SK-N-SH (cell line): ENCODE measurements at regions not wholly inside any gene's neighbourhood (a gene's known extent, or its start where the extent isn't known, plus 50 kb on each side); places are given as distances from the start of the nearest gene placed in this dataset.

Experiments
- CTCF ChIA-PET: fragments of 300-600, 350-600 bp; formaldehyde crosslinking; extraction: SDS; loops from one replicate; lab custom pipeline; 2021; lab: Yijun Ruan, JAX
- POLR2A ChIA-PET: fragments of 350-600 bp; sonication (Branson Sonifier 250); formaldehyde crosslinking; extraction: SDS; loops from one replicate; lab custom pipeline; 2020; ENCODE audit warnings: antibody characterized with exemption, inconsistent platforms; lab: Yijun Ruan, JAX
- DNase-seq: peaks from one replicate; pipeline ENCODE4 v3.0.0; 2012
- H2AFZ ChIP-seq: fragments of 200-600 bp; sonication (generic); 2 replicates; pipeline ENCODE4 v1.8.1; 2016; ENCODE audit warnings: antibody characterized with exemption, mild to moderate bottlenecking, low read depth
- H3F3A ChIP-seq: fragments of 200-600 bp; sonication (generic); replicated peaks from 2 replicates; pipeline ENCODE3; 2016; ENCODE audit warnings: antibody characterized with exemption, mild to moderate bottlenecking; ENCODE audit not compliant: insufficient read depth
- H3K27ac ChIP-seq, 2 experiments: fragments of 200-500 bp in 1 of 2; fragments of 200-600 bp in 1 of 2; sonication (Bioruptor generic) in 1 of 2; sonication (generic), shearing (Covaris generic) in 1 of 2; 2 replicates each; pipeline versions ENCODE4 v1.5.1 to v1.6.1; 2014 to 2016; ENCODE audit warnings: low read depth in 2 of 2, inconsistent platforms in 1 of 2, low read length in 1 of 2, mild to moderate bottlenecking in 1 of 2, mixed read lengths in 1 of 2
- H3K27me3 ChIP-seq: fragments of 200-600 bp; sonication (generic), shearing (Covaris generic); 2 replicates; pipeline ENCODE4 v1.6.1; 2016; ENCODE audit warnings: mixed run types; ENCODE audit not compliant: insufficient read depth
- H3K36me3 ChIP-seq, 2 experiments: fragments of 200-500 bp in 1 of 2; fragments of 200-600 bp in 1 of 2; sonication (Bioruptor generic) in 1 of 2; sonication (generic) in 1 of 2; replicated peaks in 1 of 2; 2 replicates each; pipeline versions ENCODE3 to v1.5.1; 2014 to 2016; ENCODE audit warnings: low read length in 1 of 2, mild to moderate bottlenecking in 1 of 2; ENCODE audit not compliant: insufficient read depth in 2 of 2, control insufficient read depth in 1 of 2
- H3K4me1 ChIP-seq, 2 experiments: fragments of 200-500 bp in 1 of 2; fragments of 200-600 bp in 1 of 2; sonication (Bioruptor generic) in 1 of 2; sonication (generic), shearing (Covaris generic) in 1 of 2; 2 replicates each; pipeline versions ENCODE4 v1.5.1 to v1.6.1; 2014 to 2016; ENCODE audit warnings: low read depth in 1 of 2, low read length in 1 of 2, mixed run types in 1 of 2; ENCODE audit not compliant: insufficient read depth in 2 of 2, control insufficient read depth in 1 of 2
- H3K4me2 ChIP-seq: fragments of 200-600 bp; sonication (generic), shearing (Covaris generic); 2 replicates; pipeline ENCODE4 v1.6.1; 2017; ENCODE audit warnings: mixed run types
- H3K4me3 ChIP-seq, 2 experiments: fragments of 200-500 bp in 1 of 2; fragments of 200-600 bp in 1 of 2; sonication (Bioruptor generic) in 1 of 2; sonication (generic), shearing (Covaris generic) in 1 of 2; 2 replicates each; pipeline versions ENCODE4 v1.5.1 to v1.8.1; 2014 to 2016; ENCODE audit warnings: low read depth in 2 of 2, inconsistent platforms in 1 of 2, low read length in 1 of 2, mild to moderate bottlenecking in 1 of 2, mixed read lengths in 1 of 2, moderate library complexity in 1 of 2
- H3K79me2 ChIP-seq: fragments of 200-600 bp; sonication (generic); 2 replicates; pipeline ENCODE4 v1.8.1; 2017; ENCODE audit warnings: mild to moderate bottlenecking; ENCODE audit not compliant: insufficient read depth
- H3K9ac ChIP-seq: fragments of 200-600 bp; sonication (generic); 2 replicates; pipeline ENCODE4 v1.6.1; 2017; ENCODE audit warnings: mixed run types
- H3K9me2 ChIP-seq: fragments of 200-600 bp; sonication (generic); 2 replicates; pipeline ENCODE4 v1.6.1; 2017; ENCODE audit warnings: mixed run types
- H3K9me3 ChIP-seq: fragments of 200-600 bp; sonication (generic); 2 replicates; pipeline ENCODE4 v1.6.1; 2017; ENCODE audit warnings: mixed run types, mild to moderate bottlenecking, moderate library complexity
- H4K20me1 ChIP-seq: fragments of 200-600 bp; sonication (generic); 2 replicates; pipeline ENCODE4 v1.6.1; 2017; ENCODE audit warnings: mild to moderate bottlenecking, mixed run types; ENCODE audit not compliant: insufficient read depth
- CHD2 ChIP-seq: fragments of 150-350 bp; IDR thresholded peaks from 2 replicates; pipeline ENCODE4 v1.6.1; 2018; ENCODE audit warnings: low read length; ENCODE audit not compliant: partially characterized antibody
- FOXJ3 ChIP-seq: sonication (generic); formaldehyde crosslinking; IDR thresholded peaks from 2 replicates; pipeline ENCODE4 v1.5.1; 2020; ENCODE audit warnings: mild to moderate bottlenecking, missing genetic modification reagents
- JUND ChIP-seq: IDR thresholded peaks from 2 replicates; pipeline ENCODE4 v1.4.0; 2012
- MXI1 ChIP-seq: IDR thresholded peaks from 2 replicates; pipeline ENCODE4 v1.6.1; 2012; ENCODE audit warnings: mild to moderate bottlenecking, low read depth, low read length, improper control_type of control experiment
- NFIC ChIP-seq: IDR thresholded peaks from 2 replicates; pipeline ENCODE4 v1.4.0; 2012; ENCODE audit warnings: borderline replicate concordance
- PBX3 ChIP-seq: IDR thresholded peaks from 2 replicates; pipeline ENCODE4; 2012
- SMC3 ChIP-seq: IDR thresholded peaks from 2 replicates; pipeline ENCODE4 v1.6.1; 2012; ENCODE audit warnings: low read depth, low read length, improper control_type of control experiment
- TCF12 ChIP-seq: IDR thresholded peaks from 2 replicates; pipeline ENCODE4 v1.4.0; 2012
- YY1 ChIP-seq: IDR thresholded peaks from 2 replicates; pipeline ENCODE4 v1.4.0; 2012; ENCODE audit warnings: low read depth, mild to moderate bottlenecking
- WGBS: methylation state at CpG from one replicate; pipeline ENCODE4 v1.1.6; 2017; ENCODE audit warnings: low lambda C conversion rate; 5-methylcytosine and 5-hydroxymethylcytosine counted together
- TF ChIP-seq, protein P1 (sequence below): IDR thresholded peaks from 2 replicates; pipeline ENCODE4 v1.4.0; 2012; ENCODE audit warnings: low read depth, borderline replicate concordance
- TF ChIP-seq, protein P2 (sequence below): IDR thresholded peaks from 2 replicates; pipeline ENCODE4 v1.4.0; 2012; ENCODE audit warnings: low read depth, borderline replicate concordance
- TF ChIP-seq, protein P3 (sequence below): fragments of 150-350 bp; IDR thresholded peaks from 2 replicates; pipeline ENCODE4 v1.6.1; 2016; ENCODE audit warnings: mild to moderate bottlenecking, low read depth, low read length

DNA sequence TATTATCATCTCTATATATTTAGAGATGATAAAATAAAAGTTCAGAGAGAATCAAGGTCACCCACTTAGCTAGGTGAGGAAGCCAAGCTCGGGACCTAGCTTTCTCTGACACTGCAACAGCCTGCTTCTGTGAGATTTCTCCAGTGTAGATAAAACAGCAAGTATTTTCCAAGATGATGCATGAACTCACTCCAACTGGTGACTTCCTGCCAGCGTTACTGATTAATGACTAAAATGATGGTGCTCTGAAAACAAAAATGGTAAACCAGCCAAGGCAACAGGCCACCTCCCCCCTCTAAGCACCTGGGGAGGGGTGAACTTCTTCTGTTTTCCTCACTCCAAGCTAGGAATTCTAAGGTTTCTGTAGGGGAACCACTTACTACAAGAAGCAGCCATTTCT is 510.2 kb upstream of the ID2 start:
- 30% methylated on average over 2 of the region's 2 CpGs for WGBS
- no peaks in the 10 kb centered on the region for H3K79me2 ChIP-seq
- peak; percentile 39; the same call in 1 of the 2 replicates for TF ChIP-seq YY1
- TF ChIP-seq, protein P1, sequence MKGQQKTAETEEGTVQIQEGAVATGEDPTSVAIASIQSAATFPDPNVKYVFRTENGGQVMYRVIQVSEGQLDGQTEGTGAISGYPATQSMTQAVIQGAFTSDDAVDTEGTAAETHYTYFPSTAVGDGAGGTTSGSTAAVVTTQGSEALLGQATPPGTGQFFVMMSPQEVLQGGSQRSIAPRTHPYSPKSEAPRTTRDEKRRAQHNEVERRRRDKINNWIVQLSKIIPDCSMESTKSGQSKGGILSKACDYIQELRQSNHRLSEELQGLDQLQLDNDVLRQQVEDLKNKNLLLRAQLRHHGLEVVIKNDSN: no peak
- TF ChIP-seq PBX3: peak; percentile 87
- TF ChIP-seq TCF12: peak; percentile 34; the same call in 1 of the 2 replicates
- no peak for TF ChIP-seq FOXJ3 (CRISPR knock-in tag)
- peak; percentile 25 for TF ChIP-seq JUND
- 0 out of 2 replicates have a peak, but pooled peaks have one; percentile 46 for TF ChIP-seq NFIC
- TF ChIP-seq, all 33 proteins: peak for 5
- Histone ChIP-seq H3K9me2 (no peaks in the 10 kb centered on the region), H3K36me3 (no peaks in the 10 kb centered on the region), H4K20me1 (no peaks in the 10 kb centered on the region), H3K9me3 (no peaks in the 10 kb centered on the region), H2AFZ (peak overlapping the region; percentile 69; the same call in 1 of the 2 replicates), H3F3A (peaks cover 27% of the 10 kb centered on the region), H3K9ac (no peak overlapping the region), H3K4me3 (no peak overlapping the region), H3K4me2 (peak overlapping the region; percentile 44), H3K4me1 (peaks cover 4 to 39% of the 10 kb centered on the region in 2 experiments), H3K27me3 (no peaks in the 10 kb centered on the region), H3K27ac (peak overlapping the region in 1 of 2 experiments; percentile 51; a peak in 2 of 4 replicates)
- ChIA-PET CTCF (interaction anchor here (1.8 kb wide), 2 partner anchors 11 to 21 kb away, joined by 4 to 5 read pairs; no protein-coding TSS in a partner anchor), POLR2A (interaction anchor here (1.3 kb wide), 1 partner anchor 12 kb away, joined by 5 read pairs; no protein-coding TSS in a partner anchor)
- no peak for DNase-seq

GRCh38 chr2:8172661-8173060 is 509.2 kb upstream of the ID2 start:
- Histone ChIP-seq H3K4me1 (peaks cover 4 to 39% of the 10 kb centered on the region in 2 experiments), H3K27ac (no peak overlapping the region)
- CTCF ChIA-PET: interaction anchor here (0.8 to 1.8 kb wide), 3 partner anchors 13 to 20 kb away, joined by 3 to 5 read pairs (median 4); no protein-coding TSS in a partner anchor

More at GRCh38 chr2:8172661-8173060, 509.2 kb upstream of the ID2 start:
- Histone ChIP-seq H3K79me2 (no peaks in the 10 kb centered on the region), H3K4me2 (no peak overlapping the region), H4K20me1 (no peaks in the 10 kb centered on the region), H3K9me3 (no peaks in the 10 kb centered on the region), H3K4me3 (no peak overlapping the region), H2AFZ (no peak overlapping the region), H3F3A (peaks cover 27% of the 10 kb centered on the region), H3K9me2 (no peaks in the 10 kb centered on the region), H3K9ac (no peak overlapping the region), H3K27me3 (no peaks in the 10 kb centered on the region), H3K36me3 (no peaks in the 10 kb centered on the region)
- WGBS: 94% methylated on average over 17 of the region's 17 CpGs
- POLR2A ChIA-PET: no interaction called here
- TF ChIP-seq, protein P2, sequence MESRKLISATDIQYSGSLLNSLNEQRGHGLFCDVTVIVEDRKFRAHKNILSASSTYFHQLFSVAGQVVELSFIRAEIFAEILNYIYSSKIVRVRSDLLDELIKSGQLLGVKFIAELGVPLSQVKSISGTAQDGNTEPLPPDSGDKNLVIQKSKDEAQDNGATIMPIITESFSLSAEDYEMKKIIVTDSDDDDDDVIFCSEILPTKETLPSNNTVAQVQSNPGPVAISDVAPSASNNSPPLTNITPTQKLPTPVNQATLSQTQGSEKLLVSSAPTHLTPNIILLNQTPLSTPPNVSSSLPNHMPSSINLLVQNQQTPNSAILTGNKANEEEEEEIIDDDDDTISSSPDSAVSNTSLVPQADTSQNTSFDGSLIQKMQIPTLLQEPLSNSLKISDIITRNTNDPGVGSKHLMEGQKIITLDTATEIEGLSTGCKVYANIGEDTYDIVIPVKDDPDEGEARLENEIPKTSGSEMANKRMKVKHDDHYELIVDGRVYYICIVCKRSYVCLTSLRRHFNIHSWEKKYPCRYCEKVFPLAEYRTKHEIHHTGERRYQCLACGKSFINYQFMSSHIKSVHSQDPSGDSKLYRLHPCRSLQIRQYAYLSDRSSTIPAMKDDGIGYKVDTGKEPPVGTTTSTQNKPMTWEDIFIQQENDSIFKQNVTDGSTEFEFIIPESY: no peak
- TF ChIP-seq, protein P3, sequence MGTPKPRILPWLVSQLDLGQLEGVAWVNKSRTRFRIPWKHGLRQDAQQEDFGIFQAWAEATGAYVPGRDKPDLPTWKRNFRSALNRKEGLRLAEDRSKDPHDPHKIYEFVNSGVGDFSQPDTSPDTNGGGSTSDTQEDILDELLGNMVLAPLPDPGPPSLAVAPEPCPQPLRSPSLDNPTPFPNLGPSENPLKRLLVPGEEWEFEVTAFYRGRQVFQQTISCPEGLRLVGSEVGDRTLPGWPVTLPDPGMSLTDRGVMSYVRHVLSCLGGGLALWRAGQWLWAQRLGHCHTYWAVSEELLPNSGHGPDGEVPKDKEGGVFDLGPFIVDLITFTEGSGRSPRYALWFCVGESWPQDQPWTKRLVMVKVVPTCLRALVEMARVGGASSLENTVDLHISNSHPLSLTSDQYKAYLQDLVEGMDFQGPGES: no peak
- TF ChIP-seq MXI1 (no peak), CHD2 (no peak), JUND (no peak), SMC3 (no peak)
- TF ChIP-seq, protein P1: no peak
- DNase-seq: no peak
